HG03378 (cell line): ENCODE measurements at regions not wholly inside any gene's neighbourhood (a gene's known extent, or its start where the extent isn't known, plus 50 kb on each side); places are given as distances from the start of the nearest gene placed in this dataset.
"Not testable (repeated sequence)": the region's sequence is repeated elsewhere in the genome, so short reads cannot be mapped to it uniquely, and the experiment has no call there.

ENCODE experiments used
- ATAC-seq: cut with Tn5 transposase; IDR thresholded peaks from one replicate; pipeline ENCODE4 v1.9.1; 2021; ENCODE audit warnings: mild to moderate bottlenecking, moderate library complexity; ENCODE audit not compliant: unreplicated experiment

DNA sequence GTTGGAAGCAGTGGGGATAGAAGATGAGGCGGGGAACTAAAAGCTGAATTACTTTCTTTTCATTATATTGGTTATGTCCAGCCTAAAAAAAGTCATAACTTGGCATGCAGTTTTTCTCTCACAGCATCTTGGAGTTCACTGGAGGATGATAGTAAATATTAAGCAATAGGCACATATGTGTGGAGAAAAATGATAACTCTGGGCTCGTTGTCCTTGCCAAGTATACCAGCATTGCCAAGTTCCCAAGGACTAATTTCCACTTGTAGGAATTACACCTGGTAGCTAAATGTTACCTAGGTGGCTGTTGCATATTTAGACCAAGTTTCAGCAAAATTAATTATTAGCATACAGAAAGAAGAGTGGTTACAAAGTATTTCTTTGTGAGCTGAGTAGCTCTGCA is 1007.6 kb downstream of the ANKRD7 start:
- ATAC-seq, result no peak

DNA sequence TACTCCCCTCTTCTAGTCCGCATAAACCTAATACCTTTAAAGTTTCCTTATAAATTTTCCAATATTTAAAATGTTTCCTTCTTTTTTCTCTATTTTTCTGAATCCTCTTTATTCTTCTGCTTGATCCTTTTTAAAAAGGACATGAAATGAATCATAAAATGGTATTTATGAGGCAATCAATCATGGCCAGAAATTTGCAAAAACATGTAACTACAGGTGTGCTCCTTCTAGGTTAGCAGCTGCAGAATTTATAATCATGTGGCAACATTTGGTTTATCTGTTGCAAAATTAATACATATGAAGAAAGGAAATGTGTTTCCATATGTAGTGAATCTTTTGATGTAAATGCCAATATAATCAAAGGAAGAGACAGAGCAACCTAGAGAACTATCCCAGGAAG is 1008.5 kb downstream of the ANKRD7 start:
- no peak for ATAC-seq

DNA sequence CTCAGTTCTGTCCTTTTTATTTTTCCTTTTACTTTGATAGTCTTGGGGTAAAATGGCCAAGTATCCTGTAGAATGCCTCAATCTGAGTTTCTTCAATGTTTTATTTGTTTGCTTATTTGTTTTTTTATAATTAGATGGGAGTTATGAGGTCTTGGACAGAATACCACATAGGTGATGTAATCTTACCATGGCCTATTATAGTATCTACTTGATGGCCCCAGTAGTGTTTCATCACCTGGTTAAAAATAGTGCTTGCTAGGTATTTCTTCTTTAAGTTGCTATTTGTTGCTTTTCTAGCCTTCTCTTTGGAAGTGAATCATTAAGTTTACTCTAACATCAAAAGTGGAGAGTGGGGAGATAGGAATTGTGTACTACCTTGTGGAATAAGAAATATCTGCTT is 1020.0 kb upstream of the KCND2 start:
- ATAC-seq, result no peak

DNA sequence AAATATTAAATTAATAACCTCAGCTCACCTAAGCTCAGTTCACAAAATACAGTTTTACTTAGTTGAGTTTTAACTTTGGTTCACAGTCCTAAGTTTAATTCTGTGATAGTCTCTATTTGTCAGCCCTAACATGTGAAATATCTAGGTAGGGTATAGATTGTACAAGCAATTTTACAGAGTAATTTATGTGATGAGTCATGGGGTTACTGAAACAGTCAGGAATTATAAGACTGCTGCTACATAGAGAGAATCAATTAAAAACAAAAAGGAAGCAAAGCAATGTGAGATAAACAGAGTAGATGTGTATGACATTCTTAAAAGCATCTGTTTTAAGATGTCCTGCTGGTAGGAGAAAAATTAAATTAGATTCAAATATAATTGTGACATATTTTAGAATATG is 1018.2 kb upstream of the KCND2 start:
- no peak for ATAC-seq

DNA sequence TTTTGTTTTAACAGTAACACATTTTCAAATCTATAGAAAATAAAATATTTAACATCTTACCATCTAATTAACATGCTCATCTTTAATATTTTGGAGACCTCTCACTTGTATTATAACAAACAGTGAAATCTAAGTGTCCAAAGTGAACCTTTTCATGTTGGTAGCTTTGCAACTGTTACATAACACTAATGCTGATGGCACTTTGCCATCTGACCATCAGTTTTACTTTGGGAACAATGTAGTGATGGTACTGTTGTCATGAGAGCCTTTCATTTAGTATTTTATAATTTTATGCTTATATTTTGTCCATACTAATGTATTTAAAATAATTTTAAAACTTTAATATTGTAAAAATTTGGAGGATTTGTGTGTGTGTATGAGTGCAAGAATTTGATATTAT is 1017.0 kb upstream of the KCND2 start:
- no peak for ATAC-seq

DNA sequence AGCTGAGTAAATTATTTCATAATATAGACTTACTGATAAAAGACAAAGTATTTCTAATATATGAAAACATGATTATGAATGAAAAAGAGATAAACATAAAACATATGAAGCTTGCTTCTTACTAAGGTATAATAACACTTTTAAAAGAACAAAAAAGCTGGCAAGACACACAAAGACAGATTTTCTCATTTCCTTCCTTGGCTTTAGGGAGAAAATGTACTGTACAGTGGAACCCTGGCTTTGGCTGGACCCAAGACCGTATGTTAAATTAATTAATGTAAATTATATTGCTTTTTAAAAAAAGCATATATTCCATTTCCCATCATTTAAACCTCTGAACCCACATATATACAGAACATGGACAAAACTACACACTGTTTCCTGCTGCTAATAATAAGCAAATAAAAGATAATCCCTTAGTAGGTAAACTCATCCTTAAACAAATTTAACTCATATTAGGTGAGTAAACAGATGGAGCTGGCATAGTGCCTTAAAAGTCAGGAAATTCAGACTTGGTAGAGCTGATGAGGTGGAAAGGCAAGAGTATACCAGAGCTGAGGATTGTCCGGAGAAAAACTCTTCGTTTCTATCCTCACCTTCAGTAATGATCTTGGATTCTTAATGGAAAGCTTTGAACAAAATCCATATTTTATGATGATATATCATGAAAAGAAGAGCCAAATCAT is 1016.4 kb upstream of the KCND2 start:
- ATAC-seq, result no peak

DNA sequence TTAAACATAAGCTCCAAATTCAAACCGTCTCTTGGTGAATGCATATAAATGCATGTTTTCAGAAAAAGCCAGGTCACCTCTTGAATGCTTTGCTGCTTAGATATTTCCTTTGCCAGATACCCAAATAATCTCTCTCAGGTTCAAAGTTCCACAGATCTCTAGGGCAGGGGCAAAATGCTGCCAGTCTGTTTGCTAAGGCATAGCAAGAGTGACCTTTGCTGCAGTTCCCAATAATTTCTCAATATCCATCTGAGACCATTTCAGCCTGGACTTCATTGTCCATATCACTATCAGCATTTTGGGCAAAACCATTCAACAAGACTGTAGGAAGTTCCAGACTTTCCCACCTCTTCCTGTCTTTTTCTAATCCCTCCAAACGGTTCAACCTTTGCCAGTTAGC is 1006.2 kb upstream of the KCND2 start:
- not testable (repeated sequence) for ATAC-seq

DNA sequence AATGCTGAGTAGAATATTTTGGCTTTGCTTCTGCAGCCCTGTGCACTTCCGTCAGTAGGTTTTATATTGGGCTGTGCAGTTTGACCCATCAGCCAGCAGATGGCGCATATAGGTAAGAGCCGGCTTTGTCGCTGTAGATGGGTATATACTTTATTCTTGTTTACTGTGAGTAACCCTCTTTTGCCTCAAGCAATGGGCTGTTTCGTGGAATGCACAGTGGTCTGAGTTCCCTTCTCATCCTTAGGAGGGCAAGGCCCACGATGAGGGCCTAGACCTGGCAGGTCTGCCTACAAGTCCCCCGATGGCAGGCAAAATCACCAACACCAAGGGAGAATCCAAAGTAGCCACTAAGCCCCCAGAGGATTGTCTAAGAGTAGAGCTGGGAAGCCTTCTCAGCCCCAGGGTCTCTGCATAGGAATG is 1002.9 kb upstream of the KCND2 start:
- ATAC-seq, result peak; percentile 96

DNA sequence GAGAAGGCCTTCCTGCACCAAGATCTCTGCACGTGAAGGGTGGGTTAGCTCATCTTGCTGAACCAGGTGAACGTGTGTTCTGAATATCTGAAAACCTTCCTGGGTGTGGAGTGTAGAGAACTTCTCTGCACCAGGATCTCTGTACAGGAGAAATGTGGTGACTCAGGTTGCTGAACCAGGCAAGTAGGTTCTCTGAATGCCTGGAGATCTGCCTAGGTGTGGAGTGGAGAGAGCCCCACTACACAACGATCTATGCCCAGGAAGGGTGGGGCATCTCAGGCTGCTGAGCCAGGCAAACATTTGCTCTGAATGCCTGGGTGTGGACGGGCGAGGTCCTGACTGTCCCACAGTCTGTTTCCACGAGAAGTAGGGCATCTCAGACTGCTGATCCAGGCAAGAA is 1002.3 kb upstream of the KCND2 start:
- ATAC-seq, result no peak

DNA sequence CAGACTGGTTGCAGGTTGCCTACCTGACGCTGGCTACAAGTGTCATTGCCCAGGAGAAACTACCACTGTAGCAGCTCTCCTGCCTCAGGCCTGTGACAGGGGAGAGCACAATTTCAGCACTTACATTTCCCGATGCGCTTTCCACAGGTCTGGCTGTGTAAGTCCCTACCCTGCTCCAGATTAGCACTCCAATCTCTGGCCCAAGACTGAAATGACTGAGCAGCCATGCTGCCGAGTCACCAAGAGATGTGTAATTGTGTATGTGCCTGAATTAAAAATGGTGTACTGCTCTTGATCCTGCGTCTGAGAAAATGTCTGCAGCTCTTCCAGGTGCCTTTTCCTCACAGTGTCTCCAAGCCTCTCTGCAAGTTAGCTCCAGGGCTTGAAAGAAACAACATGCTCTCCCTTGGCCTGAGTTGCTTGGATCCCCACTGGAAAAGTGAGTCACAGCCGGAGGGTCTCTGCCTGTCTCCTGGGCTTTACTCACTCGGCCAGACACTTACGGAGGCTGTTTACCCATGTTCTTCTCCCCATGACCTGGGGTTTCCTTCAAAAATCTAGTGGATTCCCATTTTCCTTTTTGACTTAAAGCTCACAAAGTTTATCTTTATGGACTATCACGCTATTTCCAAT is 1001.7 kb upstream of the KCND2 start:
- no peak for ATAC-seq

DNA sequence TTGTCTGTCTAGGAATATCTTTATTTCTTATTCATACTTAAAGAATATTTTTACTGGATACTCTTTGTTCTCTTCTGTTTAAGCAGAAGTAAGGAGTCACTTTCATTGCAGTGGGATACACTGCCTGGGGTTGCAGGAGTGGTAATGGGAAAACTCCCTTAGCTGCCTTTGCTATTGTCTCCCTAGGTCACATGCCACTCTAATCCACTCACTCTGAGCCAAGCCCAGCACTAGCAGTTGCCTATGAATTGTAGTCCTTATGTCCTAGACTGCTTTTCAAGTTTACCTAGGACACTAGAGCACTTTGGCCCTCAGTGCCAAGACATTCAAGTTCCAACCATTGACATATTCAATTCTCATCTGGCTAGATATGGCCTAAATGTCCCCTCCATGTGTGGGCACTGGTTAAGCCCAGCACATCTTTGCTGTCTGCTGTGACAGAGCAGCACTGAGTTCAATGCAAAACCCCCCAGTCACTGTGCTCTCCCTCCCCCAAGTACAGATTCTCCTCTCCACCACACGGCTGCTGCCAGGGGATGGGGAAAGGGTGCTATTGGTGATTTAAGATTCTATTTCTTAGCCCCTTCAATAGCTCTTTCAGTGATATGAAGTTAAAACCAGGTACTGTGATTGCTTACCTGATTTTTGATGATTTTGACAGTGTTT is 991.7 kb upstream of the KCND2 start:
- ATAC-seq, result no peak

DNA sequence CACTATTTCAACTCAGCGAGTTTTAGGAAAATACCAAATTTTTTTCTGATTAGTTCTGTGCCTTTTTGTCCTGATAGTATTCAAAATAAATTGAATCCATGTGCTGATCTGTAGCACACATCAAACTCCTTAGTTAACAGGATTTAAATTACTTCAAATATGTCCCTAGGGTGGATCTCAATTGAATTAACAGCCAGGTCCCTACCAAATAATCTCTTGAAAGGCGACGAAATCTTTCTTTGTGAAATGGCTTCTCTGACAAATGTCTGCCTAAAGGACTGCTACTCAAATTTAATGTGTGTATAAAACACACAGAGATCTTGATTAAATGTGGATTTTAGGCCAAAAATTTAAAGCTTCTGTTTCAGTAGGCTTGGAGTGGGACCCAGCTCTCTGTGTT is 989.6 kb upstream of the KCND2 start:
- no peak for ATAC-seq

DNA sequence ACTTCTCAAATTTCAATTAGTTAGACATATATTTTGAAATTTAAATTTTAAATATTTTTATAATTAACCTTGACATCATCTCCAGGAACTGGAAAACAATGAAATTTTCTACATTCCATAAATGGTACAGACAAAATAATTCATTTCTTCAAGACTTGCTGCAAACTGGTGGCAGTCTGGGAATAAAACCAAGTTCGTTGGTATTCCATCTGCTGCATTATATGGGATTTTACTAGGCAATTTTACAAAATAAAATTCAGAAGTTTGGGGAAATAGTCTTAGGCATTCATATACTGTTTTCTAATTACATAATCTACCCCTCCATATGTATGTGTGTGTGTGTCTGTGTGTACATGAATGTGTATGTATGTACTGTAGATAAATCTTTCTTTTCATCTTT is 984.6 kb upstream of the KCND2 start:
- no peak for ATAC-seq

DNA sequence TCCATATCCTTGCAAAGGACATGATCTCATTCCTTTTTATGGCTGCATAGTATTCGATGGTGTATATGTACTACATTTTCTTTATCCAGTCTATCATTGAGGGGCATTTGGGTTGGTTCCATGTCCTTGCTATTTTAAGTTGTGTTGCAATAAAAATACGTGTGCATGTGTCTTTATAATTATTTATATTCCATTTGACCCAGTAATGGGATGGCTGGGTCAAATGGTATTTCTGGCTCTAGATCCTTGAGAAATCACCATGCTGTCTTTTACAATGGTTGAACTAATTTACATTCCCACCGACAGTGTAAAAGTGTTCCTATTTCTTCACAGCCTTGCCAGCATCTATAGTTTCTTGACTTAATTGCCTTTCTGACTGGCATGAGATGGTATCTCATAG is 972.6 kb upstream of the KCND2 start:
- not testable (repeated sequence) for ATAC-seq

DNA sequence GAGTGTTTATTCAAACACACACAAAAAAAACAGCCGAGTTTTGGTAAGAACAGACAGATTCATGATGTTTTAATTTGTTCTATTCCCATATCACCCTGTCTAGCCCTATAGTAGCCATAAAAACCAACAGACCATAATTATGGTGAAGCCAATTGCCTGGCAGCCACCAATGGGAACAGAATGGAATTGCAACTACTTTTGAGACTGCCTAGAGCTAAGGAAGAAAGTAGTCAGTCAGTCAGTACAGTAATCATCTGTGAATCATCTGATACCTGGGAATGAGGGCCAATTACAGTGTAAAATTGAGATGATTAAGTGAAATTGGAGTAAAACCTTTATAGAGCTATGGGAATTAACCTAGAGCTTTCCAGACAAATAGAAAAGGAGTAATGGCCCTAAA is 952.7 kb upstream of the KCND2 start:
- ATAC-seq, result no peak

DNA sequence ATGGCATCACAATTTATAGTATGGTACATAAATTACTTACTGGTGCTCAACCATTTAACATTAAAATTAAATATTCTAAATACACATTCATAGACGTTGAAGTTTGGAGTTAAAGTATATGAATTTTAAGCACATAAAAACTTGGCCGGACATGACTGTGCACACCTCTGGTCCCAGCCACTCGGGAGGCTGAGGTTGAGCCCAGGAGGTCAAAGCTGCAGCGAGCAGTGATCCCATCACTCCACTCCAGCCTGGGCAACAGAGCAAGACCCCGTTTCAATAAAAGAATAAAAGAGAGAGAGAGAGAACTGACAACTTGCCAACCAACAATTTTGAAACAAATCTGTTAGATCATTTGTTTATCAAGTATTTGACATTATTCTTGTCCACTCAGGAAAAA is 943.3 kb upstream of the KCND2 start:
- ATAC-seq, result no peak

DNA sequence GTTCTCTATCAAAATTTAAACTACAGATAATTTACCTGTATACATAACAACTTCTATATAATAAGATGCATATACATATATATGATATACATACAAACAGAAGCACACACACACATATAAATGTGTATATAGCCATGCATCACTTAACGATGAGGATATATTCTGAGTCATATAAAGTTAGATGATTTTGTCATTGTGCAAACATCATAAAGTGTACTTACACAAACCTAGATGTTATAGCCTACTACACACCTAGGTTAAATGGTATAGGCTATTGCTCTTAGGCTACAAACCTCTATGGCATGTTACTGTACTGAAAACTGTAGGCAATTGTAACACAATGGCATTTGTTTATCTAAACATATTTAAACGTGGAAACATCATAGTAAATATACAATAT is 937.6 kb upstream of the KCND2 start:
- no peak for ATAC-seq

DNA sequence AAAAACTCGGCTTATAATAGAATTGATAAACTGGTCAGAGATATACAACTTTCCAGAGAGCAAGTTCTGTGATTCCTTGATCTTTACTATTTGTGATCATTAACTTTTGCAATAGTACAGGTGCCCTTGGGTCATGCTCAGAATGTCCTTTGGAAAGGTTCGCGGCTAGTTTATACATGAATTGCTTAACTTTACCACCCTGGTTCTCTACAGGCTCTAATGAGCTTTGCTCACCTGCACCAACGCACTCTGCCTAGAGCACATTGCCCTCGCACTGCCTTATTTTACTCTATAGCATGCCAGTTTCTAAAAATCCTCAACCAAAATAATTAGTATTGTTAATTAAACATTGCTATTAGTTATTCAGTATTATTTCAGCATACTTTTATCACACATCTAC is 931.2 kb upstream of the KCND2 start:
- ATAC-seq, result no peak

DNA sequence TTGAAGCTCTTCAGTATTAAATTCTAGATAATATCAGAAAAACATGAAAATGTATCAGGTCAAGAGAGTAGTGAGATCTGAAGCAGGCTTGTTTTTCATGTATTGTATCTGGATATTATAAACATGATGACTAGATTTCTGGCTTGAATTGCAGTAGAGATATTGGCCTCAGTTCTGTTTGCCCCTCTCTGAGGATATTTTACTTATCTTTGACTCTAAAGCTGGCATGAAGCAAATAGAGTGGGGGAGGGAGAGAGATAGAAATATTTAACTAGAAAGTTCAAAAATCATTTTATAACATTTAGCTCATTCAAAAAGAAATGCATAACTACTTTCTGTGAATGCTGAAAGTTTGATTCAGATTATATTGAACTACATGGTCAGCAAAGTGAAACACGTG is 929.7 kb upstream of the KCND2 start:
- ATAC-seq, result no peak

DNA sequence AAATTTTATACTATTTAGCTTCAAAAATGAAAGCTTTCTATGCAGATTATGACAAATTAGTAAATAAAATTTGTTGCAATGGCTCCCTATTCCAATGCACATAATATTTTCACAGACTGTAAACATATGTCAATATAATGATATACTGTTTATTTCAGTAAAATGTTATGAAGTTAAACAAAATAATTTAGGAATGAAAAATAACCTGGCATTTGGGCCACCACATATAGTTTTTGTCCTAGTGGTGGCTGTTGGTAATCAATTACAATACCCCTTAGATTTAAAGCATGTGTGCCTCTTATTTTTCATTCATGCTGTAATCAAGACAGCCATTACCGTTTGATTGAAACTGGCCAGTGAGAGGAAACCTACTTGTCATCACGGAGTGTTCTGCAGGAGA is 928.5 kb upstream of the KCND2 start:
- no peak for ATAC-seq

DNA sequence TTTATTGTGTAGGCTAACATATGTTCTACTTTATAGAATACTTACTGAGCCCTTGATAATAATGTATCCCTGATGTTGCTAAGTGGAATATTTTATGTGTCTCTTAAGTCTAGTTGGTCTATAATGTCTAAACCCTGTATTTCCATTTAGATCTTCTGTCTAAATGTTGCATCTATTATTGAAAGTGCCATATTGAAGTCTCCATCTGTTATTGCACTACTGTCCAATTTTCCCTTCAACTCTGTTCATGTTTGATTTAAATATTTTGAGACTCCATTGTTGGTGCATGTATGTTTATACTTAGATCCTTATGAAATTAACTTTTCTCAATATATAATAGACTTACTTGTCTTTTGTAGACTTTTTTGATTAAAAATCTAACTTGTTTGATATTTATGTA is 924.5 kb upstream of the KCND2 start:
- ATAC-seq, result no peak

DNA sequence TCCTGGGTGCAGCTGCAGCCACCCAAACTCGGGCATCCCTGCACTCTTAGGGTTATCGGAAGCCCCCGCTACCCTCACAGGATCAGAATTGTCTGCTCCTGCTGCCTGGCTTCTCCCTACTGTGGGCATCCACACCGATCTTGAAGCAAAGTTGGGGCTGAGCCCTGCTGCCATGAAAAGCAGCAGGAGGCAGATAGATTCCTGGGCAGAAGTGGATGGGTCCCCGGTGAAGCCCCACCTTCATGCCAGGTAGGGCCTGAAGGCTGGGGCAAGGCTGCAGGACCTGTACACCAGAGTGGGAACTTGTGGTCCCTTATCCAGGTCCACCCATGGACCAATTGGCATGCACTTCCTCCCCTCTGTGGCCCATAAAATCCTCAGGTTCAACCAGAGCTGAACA is 922.6 kb upstream of the KCND2 start:
- ATAC-seq, result no peak

DNA sequence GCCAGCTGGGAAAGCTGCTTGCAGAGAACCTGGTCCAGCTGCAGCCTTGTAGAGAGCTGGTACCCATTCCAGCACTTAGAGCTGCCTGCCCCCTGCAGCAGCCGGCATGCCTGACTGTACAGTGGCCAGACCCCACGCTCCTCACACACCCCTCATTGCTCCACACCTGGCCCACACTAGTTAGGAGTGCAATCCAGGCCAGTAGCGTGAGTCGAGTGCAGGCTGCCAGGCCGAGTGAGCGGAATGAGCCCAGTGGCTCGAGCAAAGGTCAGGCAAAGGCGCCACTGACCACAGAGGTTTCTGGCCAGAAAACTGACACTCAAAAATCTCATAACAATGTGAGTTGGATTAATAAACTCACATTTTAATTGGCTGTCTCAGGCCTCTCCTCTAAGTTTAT is 921.7 kb upstream of the KCND2 start:
- ATAC-seq, result no peak
